AG09319 (cell line): ENCODE measurements at regions not wholly inside any gene's neighbourhood (a gene's known extent, or its start where the extent isn't known, plus 50 kb on each side); places are given as distances from the start of the nearest gene placed in this dataset.

Source experiments
- DNase-seq: peaks from one replicate; pipeline ENCODE4 v3.0.0-alpha.2; 2010; ENCODE audit warnings: low read depth; ENCODE audit errors: extremely low read depth
- TF ChIP-seq, protein P1 (sequence below): IDR thresholded peaks from 2 replicates; pipeline ENCODE4 v1.5.1; 2011; ENCODE audit warnings: low read depth, mild to moderate bottlenecking, inconsistent platforms, low read length, moderate library complexity

DNA sequence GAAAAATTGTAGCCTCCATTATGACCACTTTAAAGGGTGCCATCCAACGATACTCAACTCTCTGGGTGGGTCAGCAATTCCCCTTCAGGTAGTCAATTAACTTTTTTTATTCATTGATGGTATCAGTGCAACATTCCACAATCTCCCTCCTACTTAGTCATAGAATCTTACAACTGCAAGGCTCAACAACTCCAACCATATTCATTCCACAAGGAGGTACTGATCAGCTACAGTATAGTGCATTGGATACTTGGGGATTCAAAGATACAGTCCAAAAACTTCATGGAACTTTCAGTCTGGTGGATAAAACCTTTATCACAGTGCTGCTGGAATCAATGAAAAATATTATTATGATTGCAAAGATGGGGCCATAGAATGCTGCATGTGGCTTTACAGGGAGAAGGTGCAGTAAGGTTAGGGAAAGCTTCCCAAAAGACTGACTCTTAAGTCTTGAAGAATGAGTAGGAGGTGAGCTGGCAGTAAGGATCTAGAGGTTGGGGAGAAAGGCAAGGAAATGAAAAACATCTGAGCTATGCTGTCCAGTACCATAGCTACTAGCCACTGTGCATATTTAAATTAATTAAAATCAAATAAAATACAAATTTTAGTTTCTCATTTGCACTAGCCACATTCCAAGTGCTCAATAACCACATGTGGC lies 314.7 kb upstream of the PRDM1 start:
- TF ChIP-seq, protein P1, sequence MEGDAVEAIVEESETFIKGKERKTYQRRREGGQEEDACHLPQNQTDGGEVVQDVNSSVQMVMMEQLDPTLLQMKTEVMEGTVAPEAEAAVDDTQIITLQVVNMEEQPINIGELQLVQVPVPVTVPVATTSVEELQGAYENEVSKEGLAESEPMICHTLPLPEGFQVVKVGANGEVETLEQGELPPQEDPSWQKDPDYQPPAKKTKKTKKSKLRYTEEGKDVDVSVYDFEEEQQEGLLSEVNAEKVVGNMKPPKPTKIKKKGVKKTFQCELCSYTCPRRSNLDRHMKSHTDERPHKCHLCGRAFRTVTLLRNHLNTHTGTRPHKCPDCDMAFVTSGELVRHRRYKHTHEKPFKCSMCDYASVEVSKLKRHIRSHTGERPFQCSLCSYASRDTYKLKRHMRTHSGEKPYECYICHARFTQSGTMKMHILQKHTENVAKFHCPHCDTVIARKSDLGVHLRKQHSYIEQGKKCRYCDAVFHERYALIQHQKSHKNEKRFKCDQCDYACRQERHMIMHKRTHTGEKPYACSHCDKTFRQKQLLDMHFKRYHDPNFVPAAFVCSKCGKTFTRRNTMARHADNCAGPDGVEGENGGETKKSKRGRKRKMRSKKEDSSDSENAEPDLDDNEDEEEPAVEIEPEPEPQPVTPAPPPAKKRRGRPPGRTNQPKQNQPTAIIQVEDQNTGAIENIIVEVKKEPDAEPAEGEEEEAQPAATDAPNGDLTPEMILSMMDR = no peak
- DNase-seq = no peak

DNA sequence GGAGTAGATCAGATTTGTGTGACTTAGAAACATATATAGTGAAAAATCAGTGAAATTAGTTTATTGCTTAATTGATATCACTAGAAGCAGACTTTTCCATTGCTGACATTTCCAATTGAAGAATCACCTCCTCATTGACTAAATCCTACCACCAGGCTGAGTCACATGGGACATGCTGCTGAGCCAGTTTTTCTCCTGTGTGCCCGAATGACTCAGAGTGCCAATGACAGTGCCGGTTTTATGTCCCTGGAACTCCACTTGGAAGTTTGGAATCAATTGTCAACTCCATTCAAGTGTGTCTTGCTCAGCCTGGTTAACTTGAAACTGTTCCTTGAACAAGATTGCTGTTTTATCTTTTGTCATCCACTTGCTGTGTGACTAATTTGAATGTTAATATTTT lies 316.1 kb upstream of the PRDM1 start:
- TF ChIP-seq, protein P1 = no peak
- DNase-seq = no peak

DNA sequence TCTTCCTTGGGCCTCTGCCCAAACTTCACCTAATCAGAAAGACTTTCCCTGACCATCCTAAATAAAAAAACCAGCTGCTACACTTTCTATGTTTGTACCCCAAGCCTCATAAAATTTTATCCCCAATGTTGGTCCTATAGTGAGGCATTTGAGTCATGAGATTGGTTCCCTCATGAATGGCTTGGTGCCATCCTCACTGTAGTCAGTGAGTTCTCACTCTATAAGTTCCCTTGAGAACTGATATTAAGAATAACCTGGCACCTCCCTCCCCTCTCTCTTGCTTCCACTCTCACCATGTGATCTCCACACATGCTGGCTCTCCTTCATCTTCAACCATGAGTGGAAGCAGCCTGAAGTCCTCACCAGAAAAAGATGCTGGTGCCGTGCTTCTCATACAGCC lies 316.9 kb upstream of the PRDM1 start:
- no peak for DNase-seq
- TF ChIP-seq, protein P1 = no peak

DNA sequence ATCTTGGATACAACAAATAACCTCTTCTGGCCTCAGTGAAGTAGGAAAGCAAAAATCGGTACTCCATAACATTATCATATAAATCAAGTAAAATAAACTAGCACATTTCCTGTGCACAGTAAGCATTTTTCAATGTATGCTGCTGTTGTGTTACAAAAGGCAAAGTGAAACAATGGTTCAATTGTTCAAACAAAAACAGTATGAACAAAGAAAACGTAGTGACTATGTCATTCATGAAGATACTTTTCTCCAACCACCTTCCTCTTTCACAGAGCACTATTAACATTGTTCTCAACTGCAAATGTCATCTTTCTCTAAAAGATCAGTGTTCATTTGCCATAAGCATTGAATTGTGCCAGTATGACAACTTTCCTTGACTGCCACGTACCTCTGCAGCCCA lies 318.6 kb upstream of the PRDM1 start:
- TF ChIP-seq, protein P1 = no peak
- no peak for DNase-seq

DNA sequence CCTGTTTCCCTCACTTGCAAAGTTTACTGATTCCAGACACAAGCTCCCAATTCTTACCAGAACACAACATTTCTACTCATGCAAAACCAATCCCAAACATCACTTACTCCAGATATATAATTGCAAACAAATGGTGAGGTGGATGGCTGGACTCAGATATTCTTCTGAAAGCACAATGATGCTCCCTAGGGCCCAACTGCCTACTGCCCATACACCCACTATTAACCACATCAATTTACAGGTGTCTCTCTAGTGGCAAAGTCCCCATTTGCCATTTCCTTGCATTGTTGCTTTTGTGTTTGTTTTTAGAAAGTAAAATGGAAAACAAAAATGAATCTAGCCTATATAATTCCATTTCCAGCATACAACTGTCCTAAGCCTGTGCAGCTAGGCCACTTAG lies 320.9 kb upstream of the PRDM1 start:
- TF ChIP-seq, protein P1 = no peak

DNA sequence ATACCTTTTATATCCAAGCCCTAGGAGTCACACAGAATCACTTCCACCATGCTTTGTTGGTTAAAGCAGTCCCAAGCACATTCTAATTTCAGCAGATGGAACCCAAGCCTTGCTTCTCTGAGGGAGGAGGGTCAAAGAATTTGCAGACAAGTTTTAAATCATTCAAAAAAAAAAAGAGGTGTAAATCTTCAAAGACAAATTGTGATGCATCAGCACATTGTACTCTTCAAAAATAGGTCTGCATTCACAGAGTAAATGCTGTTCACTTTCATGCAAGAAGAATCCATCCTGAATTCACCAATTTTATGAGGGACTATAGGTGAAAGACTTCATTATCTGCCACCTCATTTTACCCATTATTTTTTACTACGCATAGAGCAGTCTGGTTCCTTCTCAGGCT lies 321.8 kb upstream of the PRDM1 start:
- no peak for DNase-seq
- TF ChIP-seq, protein P1 = no peak

More for the DNA sequence above, 320.9 kb upstream of the PRDM1 start:
- no peak for DNase-seq

DNA sequence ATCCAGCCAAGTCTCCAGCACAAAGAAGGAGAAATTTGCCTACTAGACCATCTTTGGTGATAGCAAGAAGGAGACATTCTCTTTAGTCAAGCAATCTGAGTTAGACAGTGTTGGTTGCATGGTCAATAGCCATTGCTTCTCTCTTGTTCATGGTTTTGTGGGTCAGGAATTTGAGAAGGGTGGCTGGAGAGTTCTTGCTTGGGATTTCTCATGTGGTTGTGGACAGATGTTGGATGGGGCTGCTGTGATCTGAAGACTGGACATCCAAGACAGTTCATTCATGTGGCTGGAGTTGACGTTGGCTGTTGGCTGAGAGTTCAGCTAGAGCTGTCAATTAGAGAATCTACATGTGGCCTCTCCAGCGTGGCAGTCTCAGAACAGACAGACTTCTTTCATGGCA lies 322.3 kb upstream of the PRDM1 start:
- TF ChIP-seq, protein P1 = no peak
- DNase-seq = no peak
